ENCODE measurements at regions not wholly inside any gene's neighbourhood (a gene's known extent, or its start where the extent isn't known, plus 50 kb on each side); places are given as distances from the start of the nearest gene placed in this dataset.
A peak's percentile ranks its signal among the peaks of the same experiment; 100 is the strongest.

DNA sequence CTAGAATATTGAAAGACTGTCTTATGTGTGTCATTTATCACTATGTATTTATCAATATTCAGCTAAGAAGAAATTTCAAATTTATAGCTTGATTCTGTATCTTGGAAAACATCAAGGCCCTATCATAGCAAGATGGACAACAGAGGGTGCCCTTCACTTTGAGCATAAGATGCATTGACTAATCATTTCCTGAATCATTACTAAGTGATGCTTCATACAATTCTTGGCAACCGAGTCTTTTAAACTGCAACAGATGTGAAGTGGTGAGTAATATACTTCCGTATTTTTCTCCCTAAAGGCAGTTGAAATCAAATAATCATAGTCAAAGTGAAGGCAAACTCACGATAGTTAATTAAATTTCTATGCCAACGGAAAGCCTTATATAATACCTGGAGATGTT, 318.6 kb upstream of the RGMB start:
- DNase-seq (ENCODE audit: low read depth), result peak; percentile 88

DNA sequence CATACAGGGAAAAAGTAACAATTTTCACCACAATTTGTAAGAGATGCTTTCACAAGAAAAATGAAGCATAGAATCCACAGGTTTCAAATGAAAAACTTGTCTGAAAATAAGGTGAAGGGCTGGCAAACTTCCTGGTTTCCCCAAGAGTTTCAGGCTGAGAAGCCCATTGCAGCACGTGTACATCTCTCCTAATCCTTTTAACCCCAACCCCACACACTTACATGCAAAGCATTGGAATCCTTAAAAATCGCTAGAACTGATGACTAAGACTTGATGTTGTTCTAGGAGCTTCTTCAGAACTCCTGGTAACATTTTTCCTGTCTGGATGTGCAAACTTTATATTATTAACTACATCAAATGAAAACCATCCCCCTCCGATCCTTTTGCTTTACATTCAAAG, 317.8 kb upstream of the RGMB start:
- no peak for DNase-seq (ENCODE audit: low read depth)

DNA sequence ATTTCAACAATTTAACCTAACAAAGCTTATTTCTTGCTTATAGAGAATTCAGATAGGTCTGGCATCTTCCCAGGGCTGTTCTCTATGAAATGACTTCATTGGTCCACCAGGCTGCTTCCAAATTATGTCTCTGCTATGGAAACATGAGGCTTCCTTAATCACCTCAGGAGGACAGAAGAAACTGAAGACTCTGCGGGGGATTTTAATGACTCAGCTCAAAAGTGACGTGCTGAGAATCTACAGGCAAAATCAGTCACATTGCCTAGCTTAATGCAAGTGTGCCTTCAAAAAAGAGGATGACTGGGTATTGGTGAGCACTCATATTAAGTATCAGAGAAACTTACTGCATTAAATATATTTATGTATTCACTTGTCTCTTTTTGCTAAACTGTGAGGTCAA, 315.5 kb upstream of the RGMB start:
- peak; percentile 78 for DNase-seq (ENCODE audit: low read depth)

DNA sequence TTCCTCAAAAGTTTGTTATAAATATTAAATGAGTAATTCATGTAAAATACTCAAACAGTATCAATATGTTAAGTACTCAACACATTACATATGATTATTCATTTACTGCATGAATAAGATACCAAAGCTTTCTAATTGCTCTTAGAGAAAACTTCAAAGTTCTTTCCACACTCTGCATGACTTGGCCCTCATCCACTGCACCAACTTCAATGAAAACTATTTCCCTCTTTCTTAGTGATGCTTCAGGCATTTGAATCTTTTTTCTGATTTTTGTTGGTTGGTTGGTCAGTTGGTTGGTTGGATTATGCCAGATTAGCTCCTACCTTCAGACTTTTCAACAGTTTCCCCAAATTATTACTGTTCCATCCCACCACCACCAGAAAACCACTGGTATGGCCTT, 314.7 kb upstream of the RGMB start:
- DNase-seq (ENCODE audit: low read depth), result no peak

DNA sequence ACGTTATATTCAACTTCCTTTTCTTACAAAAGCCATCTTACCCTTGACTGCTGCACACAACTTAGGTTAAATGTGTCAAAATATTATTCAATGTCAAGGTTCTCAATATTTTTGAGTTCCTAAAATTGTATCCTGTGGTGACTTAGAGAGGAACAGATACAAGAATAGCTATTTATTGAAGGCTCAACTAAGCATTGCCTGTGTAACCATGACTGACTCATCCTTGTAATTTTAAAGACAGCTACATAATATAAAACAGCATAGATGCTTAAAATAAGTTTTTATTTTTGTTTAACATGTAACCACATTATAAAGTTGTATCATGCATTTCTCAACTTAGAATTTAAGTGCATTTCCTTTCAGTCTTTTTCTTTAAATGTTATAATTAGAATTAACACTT, 312.9 kb upstream of the RGMB start:
- no peak for DNase-seq (ENCODE audit: low read depth)

DNA sequence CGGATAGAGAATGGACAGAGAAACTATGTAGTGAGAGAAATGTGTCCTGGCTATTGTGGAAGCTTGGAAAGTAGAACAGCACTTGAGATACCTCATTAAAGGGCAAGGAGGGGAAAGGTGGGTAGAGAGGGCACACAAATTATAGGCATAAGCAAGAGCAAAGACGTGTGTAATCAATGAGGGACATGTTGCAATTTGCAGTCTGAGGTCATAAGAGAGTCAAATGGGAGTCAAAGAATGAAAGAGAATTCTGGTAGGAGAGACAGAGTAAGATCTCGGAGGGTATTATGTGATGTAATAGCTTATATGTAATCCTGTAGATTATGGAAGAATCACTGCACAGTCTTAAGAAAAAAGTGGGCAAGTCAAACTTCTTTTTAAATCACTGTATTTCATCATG, 312.0 kb upstream of the RGMB start:
- no peak for DNase-seq (ENCODE audit: low read depth)

DNA sequence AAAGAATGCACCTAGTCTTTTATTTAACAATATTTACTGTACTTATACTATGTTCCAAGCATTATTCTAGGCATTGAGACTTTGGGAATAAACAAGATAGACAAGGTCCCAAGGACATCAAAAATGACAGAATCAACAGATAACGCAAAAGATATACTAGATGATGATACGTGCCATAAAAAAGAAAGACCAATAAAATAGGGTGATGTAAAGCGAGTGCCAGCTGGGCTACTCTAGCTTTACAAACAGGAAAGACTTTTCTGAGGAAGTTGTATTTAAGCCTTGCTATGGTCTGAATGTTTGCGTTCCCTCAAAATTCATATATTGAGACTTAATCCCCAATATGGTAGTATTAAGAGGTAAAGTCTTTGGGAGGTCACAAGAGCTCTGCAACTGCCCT, 310.2 kb upstream of the RGMB start:
- no peak for DNase-seq (ENCODE audit: low read depth)

DNA sequence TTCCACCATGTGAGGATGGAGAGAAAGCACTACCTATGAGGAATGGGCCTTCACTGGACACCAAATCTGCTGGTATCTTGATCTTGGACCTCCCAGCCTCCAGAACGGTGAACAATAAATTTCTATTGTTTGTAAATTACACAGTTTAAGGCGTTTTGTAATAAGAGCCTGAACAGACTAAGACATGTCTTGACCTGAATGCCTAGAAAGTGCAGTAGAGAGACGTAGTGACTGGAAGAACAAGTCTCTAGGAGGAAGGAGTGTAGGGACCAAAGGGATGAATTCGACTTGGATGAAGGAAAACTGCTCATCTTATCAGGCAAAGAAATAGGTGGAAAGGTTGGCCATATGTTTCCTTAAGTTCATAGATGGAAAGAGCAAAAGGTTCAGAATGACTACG, 309.8 kb upstream of the RGMB start:
- DNase-seq (ENCODE audit: low read depth), result no peak

DNA sequence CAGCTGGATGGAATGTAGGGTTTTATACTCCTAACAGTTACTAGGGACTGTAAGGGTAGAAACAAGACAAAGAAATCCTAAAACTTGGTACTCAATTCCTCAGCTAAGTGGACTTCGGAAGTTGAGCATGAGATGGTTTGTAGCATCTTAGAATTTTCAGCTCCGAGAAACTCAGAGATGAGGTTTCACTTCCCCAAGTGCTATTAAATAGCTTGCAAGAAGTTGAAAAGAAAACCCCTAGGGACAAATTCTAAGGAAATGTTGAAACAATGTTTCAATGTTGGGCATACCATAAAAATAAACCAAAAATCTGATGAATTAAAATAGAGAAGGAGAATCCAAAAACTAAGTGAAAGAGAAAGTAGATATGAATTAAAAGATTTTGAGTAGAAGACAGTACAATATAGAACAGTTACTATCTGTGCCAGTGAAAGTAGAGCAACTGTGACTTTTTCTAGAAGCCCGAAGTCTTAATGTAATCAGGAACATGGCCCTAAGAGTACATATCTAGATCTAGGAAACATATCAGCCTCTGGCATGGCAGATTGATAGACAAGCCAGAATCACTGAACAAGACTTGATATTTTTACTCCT, 308.6 kb upstream of the RGMB start:
- no peak for DNase-seq (ENCODE audit: low read depth)

DNA sequence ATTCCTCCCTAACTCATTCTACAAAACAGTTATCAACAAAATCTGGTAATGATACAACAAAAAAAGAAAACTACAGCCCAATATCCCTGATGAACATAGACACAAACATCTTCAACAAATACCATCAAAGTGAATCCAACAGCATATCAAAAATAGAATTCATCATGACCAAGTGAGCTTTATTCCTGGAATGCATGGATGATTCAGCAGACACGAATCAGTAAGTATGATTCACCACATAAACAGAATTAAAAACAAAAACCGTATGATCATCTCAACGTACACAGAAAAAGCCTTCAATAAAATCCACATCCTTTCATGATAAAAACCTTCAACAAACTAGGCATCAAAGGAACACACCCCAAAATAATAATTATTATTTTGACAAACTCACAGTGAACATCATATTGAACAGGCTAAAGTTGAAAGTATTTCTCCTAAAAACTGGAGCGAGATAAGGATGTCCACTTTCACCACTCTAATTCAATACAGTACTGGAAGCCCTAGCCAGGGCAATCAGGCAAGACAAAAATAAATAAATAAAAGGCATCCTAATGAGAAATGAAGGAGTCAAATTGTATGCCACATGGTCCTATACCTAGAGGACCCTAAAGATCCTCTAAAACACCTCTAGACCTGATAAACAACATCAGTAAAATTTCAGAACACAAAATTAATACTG, 305.1 kb upstream of the RGMB start:
- DNase-seq (ENCODE audit: low read depth), result peak; percentile 76

DNA sequence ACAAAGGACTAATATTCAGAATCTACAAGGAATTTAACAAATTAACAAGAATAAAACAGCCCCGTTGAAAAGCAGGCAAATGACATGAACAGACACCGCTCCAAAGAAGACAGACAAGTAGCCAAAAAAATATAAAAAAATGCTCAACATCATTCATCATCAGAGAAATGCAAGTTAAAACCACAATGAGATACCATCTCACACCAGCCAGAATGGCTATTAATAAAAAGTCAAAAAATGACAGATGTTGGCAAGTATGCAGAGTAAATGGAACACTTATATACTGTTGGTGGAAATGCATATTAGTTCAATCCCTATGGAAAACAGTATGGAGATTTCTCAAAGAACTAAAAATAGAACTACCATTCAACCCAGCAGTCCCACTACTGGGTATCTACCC, 302.7 kb upstream of the RGMB start:
- DNase-seq (ENCODE audit: low read depth), result no peak

DNA sequence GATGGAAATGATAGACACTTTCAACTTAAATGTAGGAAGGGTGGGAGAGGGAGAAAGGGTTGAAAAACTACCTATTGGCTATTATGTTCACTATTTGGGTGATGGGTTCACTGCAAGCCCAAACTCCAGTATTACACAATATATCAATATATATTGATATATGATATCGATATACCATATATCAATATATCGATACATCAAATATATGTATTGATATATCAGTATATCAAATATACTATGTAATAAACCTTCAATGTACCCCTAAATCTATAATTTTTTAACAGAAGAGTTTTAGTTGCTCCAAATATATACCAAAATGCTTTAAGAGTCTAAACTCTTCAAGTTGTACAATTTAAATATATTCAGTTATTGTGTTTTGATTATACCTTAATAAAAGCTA, 302.0 kb upstream of the RGMB start:
- no peak for DNase-seq (ENCODE audit: low read depth)

DNA sequence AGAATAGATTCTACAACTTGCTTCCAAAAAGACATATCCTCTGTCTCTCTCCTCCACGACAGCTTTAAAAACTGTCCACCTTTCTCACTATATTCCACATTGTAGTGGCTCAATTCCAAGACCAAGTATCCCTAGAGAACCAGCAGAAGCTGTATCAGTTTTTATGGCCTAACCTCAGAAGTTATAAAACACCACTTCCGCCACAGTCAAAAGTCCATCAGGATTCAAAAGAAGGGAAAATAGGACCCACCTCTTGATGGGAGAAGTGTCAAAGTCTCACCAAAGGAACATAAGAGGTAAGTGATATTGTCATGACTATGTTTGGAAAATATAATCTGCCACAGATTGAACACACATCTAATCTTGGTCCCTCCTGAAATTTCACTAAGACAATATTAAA, 299.2 kb upstream of the RGMB start:
- no peak for DNase-seq (ENCODE audit: low read depth)

DNA sequence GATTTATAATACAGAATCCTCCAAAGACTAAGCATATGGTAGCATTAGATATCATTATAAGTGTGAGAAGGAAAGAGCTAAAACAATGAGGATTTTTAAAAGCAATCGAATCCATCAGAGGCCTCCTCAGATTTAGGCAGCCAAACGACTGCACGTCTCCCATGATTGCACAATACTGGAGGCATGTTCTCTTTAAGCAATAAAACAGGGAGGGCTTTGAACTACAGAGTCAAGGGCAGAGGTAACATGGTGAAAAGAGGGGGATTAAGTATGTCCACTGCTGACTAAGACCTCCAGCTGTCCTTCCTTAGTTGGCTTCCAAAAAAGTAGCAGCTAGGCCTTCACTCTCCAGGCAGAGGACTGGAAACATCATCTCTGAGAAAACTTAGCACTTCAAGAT, 298.7 kb upstream of the RGMB start:
- DNase-seq (ENCODE audit: low read depth), result no peak

DNA sequence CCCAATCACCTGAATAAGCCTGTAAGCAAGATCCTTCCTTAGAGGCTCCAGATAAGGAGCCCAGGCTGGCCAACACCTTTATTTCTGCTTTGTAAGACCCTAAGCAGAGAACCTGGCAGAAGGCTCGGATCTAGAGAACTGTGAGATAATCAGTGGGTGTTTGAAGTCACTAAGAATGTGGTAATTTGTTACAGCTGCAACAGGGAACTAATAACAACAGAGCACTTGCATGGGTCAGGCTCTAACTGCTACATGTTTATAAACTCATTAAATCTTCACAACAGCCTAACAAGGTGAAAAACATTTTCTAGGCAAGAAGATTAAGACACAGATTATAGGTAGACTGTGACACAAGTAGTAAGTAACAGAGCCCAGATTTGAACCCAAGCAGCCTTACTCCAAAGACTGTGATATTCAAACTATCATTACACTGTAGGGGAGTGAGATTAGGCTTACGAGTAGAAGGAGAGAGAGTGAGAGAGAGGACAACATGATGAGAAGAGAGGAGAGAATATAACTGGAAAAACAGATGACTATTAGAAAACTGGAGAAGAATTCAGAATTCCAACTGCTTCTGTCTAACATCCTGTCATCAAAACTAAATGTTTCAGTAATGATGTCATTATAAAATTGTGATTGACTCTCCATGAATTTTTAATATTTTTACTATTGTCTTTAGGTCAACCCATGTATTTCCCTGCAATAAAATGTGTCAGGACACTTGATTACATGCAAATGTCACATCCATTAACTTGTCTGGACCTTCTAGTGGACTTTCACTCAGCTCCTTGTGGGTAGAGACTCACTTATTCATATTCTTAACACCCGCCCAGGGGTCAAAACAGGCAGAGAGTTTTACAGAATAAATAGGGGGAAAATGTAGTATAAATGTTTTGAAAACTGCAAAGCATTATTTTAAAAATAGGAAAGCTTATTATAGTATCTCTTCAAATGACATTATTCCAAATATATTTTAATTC, 290.9 kb upstream of the RGMB start:
- no peak for DNase-seq (ENCODE audit: low read depth)

DNA sequence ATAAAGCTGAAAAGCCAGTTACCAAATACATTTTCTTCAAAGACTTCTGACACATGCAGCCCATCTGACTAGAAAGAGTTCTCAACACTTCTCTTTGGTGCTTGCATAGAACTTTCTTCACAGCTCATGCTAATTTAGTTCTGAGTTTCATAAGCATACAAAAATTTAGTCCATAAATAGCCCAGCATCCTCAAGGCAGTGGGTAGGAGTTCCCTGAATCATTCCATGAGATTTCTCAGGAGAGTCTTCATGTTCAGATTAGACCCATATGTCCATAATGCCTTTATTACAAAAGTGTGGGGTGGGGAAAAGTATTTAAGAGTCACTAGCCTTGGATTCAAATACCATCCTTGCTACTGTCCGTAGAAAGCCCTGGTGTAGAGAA, 290.2 kb upstream of the RGMB start:
- DNase-seq (ENCODE audit: low read depth), result peak; percentile 89

DNA sequence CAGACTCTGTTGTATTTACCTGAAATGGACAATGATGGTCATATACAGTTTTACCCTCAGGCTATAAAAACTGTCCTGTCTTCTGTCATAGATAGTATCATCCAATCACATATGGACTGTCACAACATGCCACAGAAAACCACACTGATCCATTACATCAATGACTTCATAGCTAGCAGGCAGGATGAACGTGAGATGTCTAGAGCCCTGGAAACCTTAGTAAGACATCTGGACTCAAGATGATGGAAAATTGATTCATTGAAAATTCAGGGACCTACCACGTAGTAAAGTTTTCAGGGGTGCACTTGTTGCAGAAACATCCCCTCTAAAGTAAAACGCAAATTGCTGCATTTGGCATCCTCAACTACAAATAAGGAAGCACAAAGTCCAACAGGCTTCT, 284.4 kb upstream of the RGMB start:
- DNase-seq (ENCODE audit: low read depth), result no peak

DNA sequence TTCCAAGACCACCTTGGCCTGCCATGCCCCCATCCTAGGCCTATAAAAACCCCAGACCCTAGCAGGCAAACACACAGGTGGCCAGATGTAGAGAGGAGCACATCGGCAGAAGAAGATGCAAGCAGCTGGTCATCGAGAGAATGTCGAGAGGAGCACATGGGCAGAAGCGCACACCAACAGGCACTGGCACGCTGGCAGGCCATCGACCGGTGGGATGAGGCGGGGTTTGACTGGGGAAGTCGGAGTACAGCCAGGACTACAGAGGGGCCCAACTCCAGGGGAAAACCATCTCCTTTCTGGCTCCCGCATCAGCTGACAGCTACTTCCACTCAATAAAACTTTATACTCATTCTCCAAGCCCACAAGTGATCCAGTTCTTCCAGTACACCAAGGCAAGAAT, 283.1 kb upstream of the RGMB start:
- no peak for DNase-seq (ENCODE audit: low read depth)

DNA sequence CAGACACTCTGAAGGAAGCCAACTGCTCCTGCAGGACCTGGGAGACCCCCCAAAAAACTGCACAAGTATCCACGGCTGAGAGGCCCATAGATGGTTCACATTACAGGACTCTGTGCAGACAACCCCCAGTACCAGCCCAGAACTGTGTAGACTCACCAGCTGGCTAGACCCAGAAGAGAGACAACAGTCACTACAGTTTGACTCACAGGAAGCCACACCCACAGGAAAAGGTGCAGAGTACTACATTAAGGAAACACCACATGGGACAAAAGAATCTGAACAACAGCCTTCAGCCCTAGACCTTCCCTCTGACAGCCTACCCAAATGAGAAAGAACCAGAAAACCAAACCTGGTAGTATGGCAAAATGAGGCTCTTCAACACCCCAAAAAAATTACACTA, 281.2 kb upstream of the RGMB start:
- no peak for DNase-seq (ENCODE audit: low read depth)

DNA sequence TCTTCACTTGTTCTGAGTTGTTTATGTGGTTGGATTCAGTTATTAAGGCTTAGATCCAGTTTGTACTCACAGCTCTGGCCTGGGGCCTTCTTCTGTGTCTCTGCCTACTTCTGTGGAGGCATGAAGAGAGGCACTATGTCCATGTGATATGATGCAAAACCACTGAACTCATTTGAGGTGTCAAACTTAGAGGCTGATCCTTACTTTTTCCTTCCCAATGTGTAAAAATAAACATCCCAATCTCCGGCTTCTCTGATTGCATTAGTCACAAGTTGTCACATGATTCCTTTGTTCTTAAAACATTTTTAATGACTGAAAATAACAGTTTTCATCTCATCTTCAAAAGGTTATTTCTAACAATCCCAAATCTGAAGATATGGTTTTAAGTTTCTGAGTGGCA, 276.0 kb upstream of the RGMB start:
- no peak for DNase-seq (ENCODE audit: low read depth)

DNA sequence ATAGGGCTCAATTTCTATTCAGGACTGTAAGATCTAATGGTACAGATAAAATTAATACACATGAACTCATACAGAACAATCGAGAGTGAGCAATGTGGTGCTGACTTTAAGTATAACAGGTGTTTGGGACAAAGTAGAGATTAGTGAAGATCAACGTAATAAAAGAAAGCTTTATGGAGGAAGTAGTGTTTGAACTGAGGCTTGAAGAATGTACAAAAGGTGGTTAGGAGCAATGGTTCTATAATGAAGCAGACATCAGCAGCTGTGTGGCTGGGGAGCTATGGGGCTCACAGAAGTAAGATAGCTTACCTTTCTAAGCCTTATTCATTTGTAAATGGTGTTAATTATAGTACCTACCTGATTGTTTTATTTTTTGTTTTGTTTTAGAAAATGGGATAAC, 275.4 kb upstream of the RGMB start:
- DNase-seq (ENCODE audit: low read depth), result no peak

DNA sequence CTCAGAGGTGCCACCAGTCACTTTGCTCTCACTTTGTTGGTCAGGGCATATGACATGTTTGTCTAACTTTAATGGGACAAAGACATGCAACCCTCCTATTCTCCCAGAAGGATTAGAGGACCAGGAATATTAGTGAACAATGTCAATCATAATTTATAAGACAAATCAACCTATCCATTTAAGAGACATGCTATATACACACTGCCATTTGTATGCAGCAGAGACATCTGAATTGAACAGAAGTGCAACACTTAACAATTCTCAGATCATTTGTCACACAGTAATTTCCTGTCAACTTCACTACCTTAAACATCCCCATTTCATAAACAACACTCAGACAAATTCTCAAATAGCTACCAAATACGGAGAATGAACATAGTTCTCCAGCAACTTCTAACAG, 273.6 kb upstream of the RGMB start:
- DNase-seq (ENCODE audit: low read depth), result no peak

DNA sequence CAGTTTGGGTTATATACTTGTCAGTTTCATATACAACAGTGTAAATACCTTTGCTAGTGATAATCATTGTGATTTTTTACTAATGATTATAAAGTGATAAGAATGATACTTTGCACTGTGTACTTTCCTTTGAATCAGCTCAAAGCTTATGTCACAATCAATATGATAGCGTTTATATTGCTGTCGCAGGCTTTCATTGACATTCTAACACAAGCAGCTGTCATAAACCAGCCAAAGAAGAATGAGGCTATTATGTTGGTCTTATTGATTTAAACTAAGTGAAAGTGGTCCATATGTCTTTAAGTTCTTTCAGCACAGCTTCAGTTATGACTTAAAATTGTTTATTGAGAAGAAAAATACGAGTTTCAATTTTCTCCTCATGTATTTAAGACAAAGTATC, 272.7 kb upstream of the RGMB start:
- DNase-seq (ENCODE audit: low read depth), result no peak

Data from GM04504 (cell line).